Activated CD8-positive, alpha-beta memory T cell treated with anti-CD3 and anti-CD28 coated beads, Interleukin-2, amount 50 U/mL, for 48 hours (primary cell): ENCODE measurements at regions not wholly inside any gene's neighbourhood (a gene's known extent, or its start where the extent isn't known, plus 50 kb on each side); places are given as distances from the start of the nearest gene placed in this dataset.

Experiments
- DNase-seq: peaks from one replicate; pipeline ENCODE4 v3.0.0-alpha.2; 2020

DNA sequence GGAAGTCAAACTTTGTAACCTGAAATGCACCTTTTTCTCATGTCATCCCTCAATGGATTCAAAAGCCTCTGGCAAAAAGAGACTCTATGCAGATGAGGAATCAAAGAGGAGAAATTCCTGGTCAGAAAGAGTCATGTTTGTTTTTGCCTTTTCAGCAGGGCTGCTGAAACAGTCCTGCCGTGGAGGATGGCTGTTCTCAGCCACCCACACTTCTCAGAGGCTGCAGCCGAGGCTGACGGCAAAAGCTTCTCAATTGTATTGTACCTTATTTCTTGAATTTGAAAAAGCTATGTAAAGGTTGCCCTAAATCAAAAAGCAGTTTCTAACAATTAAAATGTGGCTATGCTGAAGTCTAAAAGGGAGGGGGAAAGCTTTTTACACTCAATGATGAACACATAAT is 385.3 kb downstream of the KCTD12 start:
- DNase-seq: no peak

DNA sequence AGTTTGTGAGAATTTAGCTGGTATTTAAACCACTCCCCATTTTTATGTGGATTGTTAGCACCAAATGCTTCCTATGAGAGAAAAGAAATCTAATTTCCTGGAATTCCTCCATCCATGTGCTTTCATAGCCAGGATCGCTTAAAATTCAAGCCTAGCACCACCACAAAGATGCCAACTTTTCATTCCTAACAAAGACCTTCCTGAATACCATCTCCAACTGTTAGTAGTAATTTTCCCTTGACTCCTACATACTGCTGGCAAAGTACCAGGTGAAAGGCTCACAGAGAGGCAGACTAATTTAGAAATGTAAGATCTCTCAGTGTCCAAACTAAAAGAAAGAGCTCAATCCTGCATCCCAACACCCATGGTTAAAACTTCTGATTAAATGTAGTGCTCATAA is 386.3 kb downstream of the KCTD12 start:
- no peak for DNase-seq

DNA sequence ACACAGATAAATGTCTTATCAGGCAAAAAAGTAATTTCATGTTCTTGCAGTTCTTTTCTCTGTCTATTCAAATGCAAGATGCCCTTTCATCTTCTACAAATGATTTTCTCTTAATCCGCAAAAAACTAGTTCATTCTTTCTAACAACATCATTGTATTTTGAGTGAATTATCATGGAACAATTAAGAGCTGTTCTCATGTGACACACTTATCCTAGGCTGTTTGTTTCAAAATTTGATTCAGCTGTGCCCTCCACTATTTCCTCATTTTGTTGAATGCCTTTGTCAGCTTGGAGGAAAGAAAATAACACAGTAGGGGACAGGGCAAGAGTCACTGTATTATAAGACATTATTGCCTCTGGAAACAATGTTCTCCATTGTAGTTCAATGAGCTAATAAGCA is 396.9 kb downstream of the KCTD12 start:
- no peak for DNase-seq

DNA sequence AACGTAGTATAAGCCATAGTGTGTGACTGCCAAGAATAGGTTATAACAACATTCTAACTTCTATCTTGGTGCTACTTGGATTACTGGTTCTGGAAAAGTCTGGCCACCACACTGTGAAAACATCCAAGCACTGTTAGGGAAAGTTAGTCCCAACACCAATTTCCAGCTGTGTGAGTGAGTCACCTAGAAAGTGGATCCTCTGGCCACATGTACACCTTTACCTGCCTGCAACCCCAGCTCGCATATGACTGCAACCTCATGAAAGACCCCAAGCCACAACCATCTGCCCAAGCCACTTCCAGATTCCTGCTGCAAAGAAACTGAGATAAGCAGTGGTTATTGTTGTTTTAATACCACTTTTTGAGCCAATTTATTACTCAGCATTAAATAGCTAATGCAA is 404.5 kb downstream of the KCTD12 start:
- no peak for DNase-seq

DNA sequence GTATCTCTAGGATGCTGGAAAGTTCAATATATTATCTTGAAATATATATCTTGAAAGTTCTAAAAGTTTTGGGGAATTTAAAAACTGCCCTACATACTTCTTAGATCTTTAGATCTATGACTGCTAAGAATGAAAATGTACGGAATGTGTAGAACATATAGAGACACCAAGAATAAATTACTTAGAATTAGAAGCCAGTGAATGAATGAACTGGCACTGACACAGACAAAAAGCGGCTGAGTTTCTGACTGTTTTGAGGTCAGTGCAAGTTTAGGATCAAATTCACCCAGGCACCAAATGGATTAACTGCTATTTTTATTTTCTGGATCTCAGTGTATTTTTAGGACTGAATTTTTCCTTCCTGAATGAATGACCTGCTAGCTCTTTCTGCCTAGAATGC is 411.2 kb downstream of the KCTD12 start:
- no peak for DNase-seq

DNA sequence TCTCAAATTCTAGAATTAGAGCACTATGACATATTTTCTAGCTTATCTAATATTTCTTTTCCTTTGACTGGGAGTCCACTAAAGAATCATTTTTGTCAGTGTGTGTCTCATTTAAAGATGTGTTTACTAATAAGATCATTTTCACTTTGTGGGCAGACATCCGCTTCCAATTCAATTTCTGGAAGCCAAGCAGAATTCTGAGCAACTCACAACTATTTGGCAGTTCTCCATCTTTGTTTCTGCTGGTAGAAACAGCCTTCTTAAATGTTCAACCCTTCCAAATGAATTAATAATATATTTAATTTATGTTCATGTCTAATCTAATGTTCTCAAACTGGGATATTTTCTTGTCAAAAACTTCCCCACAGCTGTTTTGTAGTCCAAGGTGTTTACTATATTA is 411.8 kb downstream of the KCTD12 start:
- DNase-seq: no peak

DNA sequence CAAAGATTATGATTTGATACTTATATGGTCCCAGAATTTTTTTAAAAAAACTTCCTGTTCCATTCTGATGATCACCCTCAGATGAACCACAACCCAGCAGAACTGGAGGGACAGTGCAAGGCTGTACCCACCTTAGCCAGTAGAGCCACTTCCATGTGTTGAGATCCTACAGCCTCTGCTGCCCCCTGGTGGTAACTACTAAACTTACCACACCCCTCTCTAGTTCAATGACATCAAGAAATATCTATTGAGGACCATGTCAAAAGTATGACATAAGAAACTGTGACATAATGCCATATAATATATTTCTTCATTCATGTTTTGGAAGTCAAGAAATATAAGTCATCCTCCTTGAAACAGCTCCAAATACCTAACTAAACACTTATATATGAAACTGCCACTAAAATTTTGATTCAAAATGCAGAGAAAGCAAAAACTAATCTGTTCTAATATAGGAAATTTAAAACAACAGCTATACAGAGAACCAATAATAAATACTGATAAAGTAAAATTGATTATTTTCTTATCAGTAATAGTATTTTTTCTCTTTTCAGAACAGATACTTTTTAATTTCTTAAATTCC is 412.6 kb downstream of the KCTD12 start:
- peak; percentile 82 for DNase-seq

DNA sequence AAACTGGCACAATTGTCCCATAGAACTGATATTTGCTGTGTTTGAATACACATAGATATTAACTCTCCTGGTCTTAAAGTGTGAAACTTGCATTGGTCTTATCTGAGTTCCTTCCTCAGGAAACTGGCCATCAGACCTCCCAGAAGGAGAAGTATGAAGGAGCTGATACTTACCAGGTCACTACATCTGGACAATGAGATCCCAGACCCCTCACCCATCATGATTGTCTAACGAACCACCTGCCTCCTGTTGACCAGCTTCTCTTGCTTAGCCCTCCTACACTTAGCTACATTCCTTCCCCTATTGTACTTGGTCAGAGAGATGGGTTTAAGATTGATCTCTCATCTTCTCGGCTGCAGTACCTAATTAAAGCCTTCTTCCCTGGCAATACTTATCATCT is 413.3 kb downstream of the KCTD12 start:
- no peak for DNase-seq

DNA sequence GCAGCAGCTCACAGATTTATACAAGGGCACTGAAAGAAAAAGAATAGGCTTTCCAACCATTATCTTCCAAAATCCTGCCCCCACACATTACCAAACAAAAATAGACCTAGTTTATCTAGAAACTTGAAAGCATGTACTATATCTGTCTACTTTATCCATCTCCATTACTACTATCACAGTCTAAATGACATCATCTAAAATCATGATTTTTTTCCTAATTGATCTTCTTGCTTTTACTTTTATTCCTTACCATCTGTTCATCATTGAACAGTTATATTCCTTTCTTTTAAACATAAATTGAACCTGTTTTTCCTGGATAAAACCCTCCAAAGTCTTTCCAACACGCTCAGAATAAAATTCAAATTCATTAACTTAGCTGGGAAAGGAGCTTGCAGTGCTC is 414.7 kb downstream of the KCTD12 start:
- DNase-seq: no peak

DNA sequence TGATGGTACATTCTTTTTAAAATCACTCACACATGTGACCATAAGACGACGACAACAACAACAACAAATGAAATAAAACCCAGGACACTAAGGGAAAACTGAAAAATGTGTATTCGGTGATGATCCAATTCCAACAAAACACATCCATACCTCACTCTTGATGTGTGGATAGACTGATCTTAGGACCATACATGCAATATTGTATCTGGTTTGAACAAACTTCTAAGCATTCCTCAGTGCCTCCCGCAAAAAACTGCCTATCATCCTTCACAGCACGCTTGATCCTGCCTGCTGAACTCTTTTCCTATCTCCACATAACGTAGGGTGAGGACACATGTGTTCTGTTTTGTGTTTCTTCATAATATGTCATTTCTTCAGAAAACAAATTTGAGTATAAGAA is 415.2 kb downstream of the KCTD12 start:
- DNase-seq: no peak

DNA sequence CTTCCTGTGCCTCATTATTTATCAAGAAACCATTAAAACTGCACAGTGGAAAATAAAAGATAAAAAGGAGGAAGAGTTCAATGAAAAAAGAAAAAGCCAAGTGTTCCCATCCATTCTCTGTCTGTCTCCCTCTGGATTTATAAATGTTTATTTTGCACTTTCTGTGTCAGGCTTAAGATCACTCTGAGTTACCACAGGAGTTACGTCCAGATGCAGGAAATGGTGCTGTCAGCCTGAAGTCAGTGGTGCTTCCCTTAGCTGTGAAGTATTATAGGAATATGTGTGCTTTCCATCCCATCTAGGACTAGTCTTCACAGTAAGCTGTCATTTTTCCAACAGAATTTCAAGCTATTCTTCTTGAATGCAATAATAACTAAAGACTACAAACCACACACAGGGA is 420.2 kb downstream of the KCTD12 start:
- no peak for DNase-seq

DNA sequence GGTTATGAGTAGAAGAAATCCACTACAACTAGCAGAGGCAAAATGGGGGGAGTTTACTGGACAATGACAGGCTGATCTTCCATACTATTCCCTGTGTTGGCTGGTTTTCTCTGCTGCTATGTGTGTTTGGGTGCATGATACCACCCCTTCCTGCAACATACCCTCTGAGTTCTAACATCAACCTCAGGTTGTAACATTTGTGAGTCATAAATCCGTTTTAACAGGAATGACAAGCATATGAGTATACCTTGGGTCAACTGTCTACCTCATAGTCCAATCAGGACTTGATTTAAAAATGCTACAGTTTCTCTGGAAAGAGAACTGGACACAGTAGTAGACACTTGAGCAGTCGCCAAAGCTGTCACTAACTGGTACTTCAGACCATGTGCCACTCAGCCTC is 422.9 kb downstream of the KCTD12 start:
- no peak for DNase-seq

DNA sequence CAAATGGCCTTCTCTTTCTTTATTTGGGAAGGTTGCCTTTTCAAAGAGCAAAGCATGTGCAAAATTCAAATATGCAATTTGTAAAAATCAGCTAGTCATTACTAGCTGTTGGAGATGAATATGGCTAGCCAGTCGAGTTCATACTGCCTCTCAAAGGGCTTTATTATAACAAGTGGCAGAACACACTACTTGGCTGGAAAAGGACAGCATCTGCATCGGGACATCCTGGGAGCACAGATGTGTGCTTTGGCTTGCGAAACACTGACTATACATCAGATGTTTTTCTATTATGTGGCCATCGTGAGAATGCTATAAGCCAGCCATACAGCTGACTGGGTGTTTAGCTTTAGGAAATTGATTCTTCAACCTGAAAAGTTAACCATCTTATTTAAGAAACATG is 424.2 kb downstream of the KCTD12 start:
- DNase-seq: no peak

DNA sequence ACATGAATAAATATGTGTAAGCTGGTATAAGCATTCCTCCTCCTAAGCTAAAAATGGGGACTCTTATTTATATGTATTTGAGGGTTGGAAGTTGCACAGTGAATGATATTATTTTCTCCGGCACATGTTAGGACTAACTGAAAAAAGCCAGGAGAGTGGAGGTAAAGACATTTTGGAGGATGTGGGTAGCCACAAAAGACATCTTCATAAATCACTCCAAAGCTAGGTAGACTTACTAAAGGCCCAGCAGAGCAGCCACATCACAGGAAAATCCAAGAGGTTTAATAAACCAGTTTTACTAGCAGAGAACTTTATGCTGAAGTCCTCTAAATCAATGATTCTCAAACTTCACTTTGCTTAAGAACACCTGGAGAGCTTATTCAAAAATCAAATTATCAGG is 424.7 kb downstream of the KCTD12 start:
- DNase-seq: no peak

DNA sequence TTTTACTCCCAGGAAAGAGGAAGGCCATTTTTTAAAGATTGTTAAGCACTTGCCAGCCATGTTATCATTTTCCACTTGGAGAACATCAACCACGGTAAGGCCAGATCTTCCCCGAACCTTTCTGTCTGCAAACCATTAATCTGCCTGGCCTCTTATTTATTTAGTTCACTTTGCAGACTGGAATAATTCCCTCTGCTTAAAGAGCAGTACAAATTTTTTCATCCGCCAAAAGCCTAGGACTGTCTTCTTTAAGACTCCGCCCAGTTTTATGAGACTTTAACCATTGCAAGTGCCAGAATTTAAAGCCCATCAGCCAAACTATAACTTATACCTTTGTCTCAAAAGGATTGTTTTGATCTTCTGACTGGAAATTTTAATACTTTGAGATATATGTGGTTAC is 426.3 kb downstream of the KCTD12 start:
- no peak for DNase-seq

DNA sequence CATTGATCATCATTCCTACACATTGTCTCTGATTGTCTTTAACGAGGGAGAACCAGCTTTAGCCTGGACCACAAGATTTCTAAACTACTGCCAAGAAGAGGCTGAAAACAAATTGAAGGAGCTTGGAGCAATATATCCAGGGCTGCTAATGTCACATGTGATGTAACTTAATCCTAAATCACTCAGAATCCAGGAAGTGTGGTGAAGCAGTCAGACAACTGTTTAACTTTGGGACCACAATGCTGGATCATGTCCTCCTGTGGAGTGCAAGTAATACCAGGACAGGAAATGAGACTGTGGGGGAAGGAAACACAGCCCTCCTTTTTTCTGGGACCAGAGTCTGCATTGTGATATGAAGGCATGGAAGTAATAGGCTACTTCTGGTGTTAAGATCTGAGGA is 430.2 kb downstream of the KCTD12 start:
- no peak for DNase-seq

DNA sequence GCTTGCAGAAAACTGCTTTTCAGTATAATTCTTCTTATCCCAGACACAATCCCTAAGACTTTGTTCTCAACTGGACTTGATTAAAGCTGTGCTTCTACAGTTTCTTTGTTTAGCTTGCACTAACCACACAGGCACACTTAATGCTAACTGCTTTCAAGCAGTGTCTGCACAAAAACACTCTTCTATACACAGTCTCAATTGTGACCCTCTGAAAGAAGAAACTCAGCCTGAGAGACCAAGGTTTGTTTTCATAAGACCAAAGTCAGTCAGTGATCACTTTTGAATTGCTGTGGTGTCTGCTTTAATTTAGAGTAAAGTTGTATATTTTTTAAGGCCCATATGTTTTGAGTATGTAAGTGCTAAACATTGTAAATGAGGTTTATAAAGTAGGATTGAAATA is 431.2 kb downstream of the KCTD12 start:
- no peak for DNase-seq

DNA sequence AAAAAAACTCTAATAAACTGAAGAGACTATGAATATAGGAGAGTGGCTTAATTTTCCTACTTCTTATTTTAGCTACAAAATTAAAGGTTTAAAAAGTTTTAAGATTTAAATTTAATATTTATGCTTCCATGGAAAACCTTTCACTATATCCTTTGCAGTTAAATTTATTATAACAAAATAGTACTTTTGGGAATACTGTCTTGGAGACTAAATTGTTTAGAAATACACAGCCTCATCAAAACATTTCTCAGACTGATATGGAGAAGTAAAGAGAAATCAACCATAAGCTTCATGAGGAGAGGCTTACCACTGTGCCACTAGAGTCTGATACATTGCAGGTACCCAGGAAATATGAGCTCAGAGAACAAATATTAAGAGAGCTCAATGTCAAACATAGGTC is 436.5 kb downstream of the KCTD12 start:
- DNase-seq: no peak

DNA sequence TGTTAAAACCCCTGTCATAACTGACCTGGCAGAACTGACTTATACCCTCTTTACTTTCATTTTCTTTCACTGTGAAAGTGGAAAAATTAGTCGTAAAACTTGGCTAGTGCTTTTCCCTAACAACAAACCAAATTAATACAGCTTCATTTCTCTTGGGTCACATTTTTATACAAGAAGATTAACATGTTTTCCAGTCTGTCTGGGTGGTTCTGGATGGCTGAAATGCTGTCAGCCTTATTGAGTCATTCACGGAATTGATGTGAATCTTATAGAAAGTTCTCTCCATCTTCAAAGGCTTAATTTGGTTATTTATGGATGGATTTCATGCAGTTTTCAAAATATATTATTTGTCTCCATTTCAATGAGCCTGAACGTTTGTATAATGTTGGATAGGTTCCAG is 440.0 kb downstream of the KCTD12 start:
- no peak for DNase-seq

DNA sequence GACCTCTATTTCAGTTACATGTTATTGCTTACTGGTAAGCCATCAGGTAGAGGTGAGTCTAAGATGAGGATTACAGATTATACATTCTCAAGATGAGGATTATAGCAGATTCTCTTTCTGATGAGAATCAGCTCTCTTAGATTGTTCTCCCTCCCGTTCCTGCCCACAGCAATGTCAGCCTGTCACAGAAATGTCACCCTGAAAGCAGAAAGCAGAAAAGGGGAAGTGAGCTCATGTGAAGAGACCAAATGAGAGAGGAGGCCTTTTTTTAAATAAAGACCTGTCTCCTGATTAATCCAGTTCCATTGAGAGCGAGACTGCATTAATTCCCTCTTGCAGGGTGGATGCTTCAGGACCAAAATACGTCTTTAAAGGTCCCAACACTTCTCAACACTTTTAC is 445.6 kb downstream of the KCTD12 start:
- no peak for DNase-seq

DNA sequence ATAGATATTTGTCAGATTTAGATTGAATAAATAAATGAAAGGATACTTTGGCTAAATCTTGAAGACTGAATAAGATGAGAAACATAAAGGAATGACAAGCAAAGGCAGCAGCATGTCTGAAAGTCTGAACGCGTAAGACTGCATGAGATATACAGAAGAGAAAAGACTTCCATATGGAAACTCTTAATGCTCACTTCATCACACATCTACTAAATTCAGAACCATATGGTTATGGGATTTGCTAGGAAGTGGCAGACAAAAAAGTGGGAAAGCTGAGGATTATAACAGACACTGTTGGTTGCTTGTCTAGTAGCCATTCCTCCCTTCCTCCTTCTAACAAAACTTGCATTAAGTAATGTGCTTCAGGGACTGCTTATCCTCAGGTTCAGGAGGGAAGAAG is 446.7 kb downstream of the KCTD12 start:
- no peak for DNase-seq

DNA sequence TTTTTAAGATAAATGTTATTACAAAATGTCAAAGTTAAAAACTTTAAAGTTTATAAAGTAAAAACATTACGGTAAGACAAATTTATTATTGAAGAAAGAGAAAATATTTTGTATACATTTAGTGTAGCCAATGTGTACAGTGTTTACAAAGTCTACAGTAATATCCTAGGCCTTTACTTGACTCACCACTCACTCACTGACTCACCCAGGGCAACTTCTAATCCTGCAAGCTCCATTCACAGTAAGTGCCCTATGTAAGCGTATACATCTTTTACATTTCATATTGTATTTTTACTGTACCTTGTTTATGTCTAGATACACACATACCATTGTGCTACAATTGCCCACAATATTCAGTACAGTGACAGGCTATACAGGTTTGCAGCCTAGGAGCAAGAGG is 448.2 kb downstream of the KCTD12 start:
- no peak for DNase-seq

DNA sequence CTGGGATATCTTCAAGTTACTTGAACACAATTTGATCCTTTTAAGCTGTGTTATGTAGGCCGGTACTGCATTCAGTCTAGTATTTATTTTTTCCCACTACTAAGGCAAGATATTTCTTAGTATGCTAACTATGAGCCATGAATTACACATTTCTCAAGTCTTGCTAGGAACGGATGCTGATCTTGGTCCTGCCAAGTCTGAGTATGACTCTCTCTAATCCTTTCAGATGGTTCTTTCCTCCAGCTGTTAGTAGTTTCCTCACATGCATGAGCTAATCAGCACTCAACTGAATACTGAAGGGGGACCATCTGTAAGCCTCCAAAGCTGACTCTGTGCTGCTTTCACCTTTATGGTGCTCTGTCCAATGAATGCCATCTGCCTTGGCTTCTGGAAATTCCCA is 460.3 kb downstream of the KCTD12 start:
- no peak for DNase-seq

DNA sequence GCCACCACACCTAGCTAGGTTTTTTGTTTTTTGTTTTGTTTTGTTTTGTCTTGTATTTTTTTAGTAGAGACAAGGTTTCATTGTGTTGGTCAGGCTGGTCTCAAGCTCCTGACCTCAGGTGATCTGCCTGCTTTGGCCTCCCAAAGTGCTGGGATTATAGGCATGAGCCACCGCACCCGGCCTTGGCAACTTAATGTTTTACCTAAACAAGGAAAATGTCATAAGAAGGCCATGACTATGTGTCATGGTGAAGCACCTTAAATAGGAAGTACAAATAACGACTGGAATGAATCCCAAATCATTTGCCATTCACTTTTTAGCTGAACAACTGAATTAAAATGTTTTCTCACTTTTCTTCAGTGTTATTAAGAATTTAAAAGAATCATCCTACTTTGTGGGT is 465.2 kb downstream of the KCTD12 start:
- DNase-seq: no peak

DNA sequence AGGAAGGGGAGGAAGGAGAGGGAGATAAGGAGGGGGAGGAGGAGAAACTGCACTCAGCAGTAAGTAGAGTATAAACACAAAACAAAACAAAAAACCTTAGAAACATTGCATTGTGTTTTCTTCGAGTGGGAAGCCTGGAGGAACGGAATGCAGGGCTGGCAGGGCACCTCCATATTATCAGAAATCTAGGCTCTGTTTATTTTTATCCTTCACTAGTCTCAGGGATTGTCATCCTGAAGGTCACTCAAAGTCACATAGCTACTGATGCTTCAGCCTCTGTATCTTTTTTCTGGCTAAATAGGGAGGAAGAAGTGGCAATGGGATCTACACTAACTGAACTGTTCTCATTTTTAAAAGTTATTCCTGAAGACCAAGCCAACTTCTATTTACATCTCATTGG is 467.8 kb downstream of the KCTD12 start:
- DNase-seq: no peak

DNA sequence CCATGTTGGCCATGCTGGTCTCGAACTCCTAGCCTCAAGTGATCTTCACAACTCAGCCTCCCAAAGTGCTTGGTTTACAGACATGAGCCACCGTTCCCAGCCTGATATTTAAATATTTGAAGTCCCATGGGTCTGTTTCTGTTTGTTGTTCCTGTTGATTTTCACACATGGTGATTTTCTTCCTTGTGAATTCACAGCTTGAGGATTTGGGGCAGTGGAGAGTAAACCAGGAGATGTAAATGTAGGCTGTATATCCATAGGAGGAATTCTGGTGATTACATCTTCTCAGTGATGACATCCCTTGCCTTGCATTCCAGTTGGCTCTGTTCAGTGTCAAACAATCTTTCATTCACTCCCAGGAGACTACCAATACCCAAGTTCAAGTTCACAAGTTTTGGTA is 471.9 kb downstream of the KCTD12 start:
- DNase-seq: no peak
